Tibial artery (tissue), 4 donors: ENCODE measurements at regions not wholly inside any gene's neighbourhood (a gene's known extent, or its start where the extent isn't known, plus 50 kb on each side); places are given as distances from the start of the nearest gene placed in this dataset.

Experiments
- DNase-seq, 2 donors: peaks; one replicate each; pipeline ENCODE4 v3.0.0-alpha.2; 2019
- H3K27ac ChIP-seq, 2 donors: fragments of 200-600 bp; sonication (generic) in 1 of 2; 1 replicate in 1 of 2; 2 replicates in 1 of 2; pipeline ENCODE4 v1.5.1; 2018 to 2019; ENCODE audit warnings: mild to moderate bottlenecking in 1 of 2
- H3K27me3 ChIP-seq, 2 donors: fragments of 200-600 bp; sonication (generic) in 1 of 2; one replicate each; pipeline versions ENCODE4 v1.5.1 to v1.6.0; 2016 to 2019
- H3K36me3 ChIP-seq, 3 donors: fragments of 200-600 bp; sonication (generic) in 2 of 3; one replicate each; pipeline ENCODE4 v1.5.1; 2016 to 2019; ENCODE audit warnings: mild to moderate bottlenecking in 2 of 3
- H3K4me1 ChIP-seq, 4 donors: fragments of 200-600 bp; sonication (generic) in 2 of 4; 1 replicate in 3 of 4; 2 replicates in 1 of 4; pipeline ENCODE4 v1.5.1; 2016 to 2019
- H3K4me3 ChIP-seq, 2 donors: fragments of 200-600 bp; sonication (generic) in 1 of 2; 1 replicate in 1 of 2; 2 replicates in 1 of 2; pipeline ENCODE4 v1.5.1; 2018 to 2019; ENCODE audit warnings: mild to moderate bottlenecking in 2 of 2
- H3K9me3 ChIP-seq, 3 donors: fragments of 200-600 bp; sonication (generic) in 1 of 3; one replicate each; pipeline ENCODE4 v1.5.1; 2016 to 2019
- intact Hi-C: fragments of 100-400 bp; cut with DNase I; formaldehyde crosslinking; loops from one replicate; pipeline ENCODE4 v1.15.0; 2023; ENCODE audit warnings: low total_unique reads
- TF ChIP-seq, protein P1 (sequence below), 2 experiments: fragments of 200-600 bp in 1 of 2; fragments of 450-650 bp in 1 of 2; IDR thresholded peaks; one replicate each; pipeline ENCODE4 v1.5.1; 2017 to 2019; ENCODE audit warnings: antibody characterized with exemption in 2 of 2, mild to moderate bottlenecking in 1 of 2, moderate library complexity in 1 of 2

DNA sequence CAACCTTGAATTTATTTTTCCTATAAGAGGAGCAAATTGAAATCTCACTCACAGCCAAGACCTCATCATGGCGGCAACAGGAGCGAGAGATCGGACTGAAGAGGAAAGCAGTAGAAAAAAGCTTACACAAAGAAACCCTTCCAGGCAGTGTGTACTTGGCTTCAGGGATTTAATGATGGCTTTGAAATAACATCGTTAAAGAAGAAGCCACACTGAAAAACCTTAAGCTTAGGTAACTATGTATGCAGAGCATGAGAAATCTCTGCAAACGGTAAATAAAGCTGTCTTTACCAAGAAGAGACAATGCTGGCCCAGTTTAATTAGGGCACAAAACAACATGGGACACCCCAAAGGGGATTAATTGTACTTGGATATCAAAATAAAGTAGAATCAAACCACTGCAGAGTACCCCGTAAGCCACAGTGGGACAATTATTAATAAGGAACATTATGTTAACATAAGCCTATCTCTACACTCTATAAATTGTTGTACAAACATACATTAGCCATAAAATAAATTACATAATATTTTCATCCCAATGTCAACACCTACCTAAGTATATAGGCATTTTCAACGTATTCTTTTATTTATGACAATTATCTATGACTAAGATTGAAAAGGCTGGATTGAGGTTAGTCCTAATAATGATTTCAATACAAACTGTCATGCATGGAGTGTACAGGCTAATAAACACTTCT lies 360.2 kb upstream of the CHRM3 start:
- Histone ChIP-seq H3K9me3 (no peaks in the 10 kb centered on the region), H3K27ac (no peak overlapping the region), H3K27me3 (no peaks in the 10 kb centered on the region), H3K4me3 (no peak overlapping the region), H3K4me1 (no peaks in the 10 kb centered on the region), H3K36me3 (no peaks in the 10 kb centered on the region)
- intact Hi-C loops: no loop called here
- no peak for DNase-seq
- TF ChIP-seq, protein P1, sequence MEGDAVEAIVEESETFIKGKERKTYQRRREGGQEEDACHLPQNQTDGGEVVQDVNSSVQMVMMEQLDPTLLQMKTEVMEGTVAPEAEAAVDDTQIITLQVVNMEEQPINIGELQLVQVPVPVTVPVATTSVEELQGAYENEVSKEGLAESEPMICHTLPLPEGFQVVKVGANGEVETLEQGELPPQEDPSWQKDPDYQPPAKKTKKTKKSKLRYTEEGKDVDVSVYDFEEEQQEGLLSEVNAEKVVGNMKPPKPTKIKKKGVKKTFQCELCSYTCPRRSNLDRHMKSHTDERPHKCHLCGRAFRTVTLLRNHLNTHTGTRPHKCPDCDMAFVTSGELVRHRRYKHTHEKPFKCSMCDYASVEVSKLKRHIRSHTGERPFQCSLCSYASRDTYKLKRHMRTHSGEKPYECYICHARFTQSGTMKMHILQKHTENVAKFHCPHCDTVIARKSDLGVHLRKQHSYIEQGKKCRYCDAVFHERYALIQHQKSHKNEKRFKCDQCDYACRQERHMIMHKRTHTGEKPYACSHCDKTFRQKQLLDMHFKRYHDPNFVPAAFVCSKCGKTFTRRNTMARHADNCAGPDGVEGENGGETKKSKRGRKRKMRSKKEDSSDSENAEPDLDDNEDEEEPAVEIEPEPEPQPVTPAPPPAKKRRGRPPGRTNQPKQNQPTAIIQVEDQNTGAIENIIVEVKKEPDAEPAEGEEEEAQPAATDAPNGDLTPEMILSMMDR (IDR thresholded peaks at IDR 0.05): no peak

GRCh38 chr1:239025223-239025622 lies 361.1 kb upstream of the CHRM3 start:
- no peaks in the 10 kb centered on the region for H3K36me3 ChIP-seq
- H3K27me3 ChIP-seq: no peaks in the 10 kb centered on the region
- TF ChIP-seq, protein P1 (IDR thresholded peaks at IDR 0.05): no peak
- H3K4me3 ChIP-seq: no peak overlapping the region
- no peaks in the 10 kb centered on the region for H3K4me1 ChIP-seq
- no peak for DNase-seq
- H3K27ac ChIP-seq: no peak overlapping the region
- intact Hi-C loops: no loop called here
- H3K9me3 ChIP-seq: no peaks in the 10 kb centered on the region

DNA sequence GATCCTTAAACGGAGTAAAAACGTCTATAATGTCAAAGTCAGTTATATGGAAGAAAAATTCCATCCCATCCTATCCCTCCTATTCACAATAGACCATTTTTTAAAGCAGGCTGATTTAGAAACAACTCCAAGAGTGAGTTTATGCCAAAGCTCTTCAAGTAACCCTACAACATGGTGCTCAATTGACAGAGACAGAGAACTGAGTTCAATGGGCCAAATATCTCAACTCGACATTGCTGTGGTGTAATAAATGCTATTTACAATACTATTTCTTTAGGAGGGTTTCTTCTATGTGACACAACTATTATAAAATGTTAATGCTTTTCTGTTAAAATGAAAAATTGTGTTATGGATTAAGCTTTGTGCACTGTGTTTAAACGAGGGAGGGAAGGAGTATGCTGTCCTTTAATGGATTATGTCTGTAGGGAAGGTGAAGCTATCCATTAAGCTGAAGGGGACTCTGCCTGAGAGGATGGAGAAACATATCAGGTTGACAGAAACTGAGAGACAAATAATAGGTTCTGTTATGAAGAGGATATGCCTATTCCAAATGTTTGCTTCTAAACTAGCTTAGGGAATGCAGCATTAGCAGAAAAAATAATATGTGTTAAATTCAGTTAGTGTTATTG lies 362.5 kb upstream of the CHRM3 start:
- DNase-seq: no peak
- no peaks in the 10 kb centered on the region for H3K27me3 ChIP-seq
- H3K4me1 ChIP-seq: no peaks in the 10 kb centered on the region
- H3K27ac ChIP-seq: no peak overlapping the region
- intact Hi-C loops: no loop called here
- no peaks in the 10 kb centered on the region for H3K9me3 ChIP-seq
- TF ChIP-seq, protein P1 (IDR thresholded peaks at IDR 0.05): no peak
- H3K36me3 ChIP-seq: no peaks in the 10 kb centered on the region
- no peak overlapping the region for H3K4me3 ChIP-seq

DNA sequence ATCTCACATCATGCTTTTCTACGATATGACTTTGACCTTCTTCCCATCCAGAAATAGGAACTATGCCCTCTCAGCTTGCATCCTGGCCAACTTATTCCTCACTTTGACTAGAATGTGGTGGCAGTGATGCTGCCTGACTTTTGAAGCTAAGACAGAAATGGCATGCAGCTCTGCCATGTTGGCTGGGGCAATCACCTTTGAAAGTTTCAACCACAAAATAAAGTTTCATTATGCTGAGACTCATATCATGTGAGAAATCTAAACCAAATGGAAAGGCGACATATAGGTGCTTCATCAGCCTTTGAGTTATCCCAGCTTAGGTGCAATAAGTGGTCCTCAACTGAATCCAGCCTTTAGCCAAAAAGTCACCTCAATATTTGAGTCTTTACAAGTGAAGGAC lies 370.0 kb upstream of the CHRM3 start:
- no peak for DNase-seq
- intact Hi-C loops: no loop called here
- Histone ChIP-seq H3K27ac (no peak overlapping the region), H3K27me3 (no peaks in the 10 kb centered on the region), H3K4me1 (no peaks in the 10 kb centered on the region), H3K4me3 (no peak overlapping the region), H3K36me3 (no peaks in the 10 kb centered on the region), H3K9me3 (no peaks in the 10 kb centered on the region)
- TF ChIP-seq, protein P1 (IDR thresholded peaks at IDR 0.05): no peak

GRCh38 chr1:239011382-239011781 lies 375.0 kb upstream of the CHRM3 start:
- Histone ChIP-seq H3K4me3 (no peak overlapping the region), H3K36me3 (no peaks in the 10 kb centered on the region), H3K4me1 (no peaks in the 10 kb centered on the region), H3K27ac (no peak overlapping the region), H3K9me3 (no peaks in the 10 kb centered on the region), H3K27me3 (no peaks in the 10 kb centered on the region)
- TF ChIP-seq, protein P1 (IDR thresholded peaks at IDR 0.05): no peak
- DNase-seq: no peak
- intact Hi-C loops: no loop called here
